ENCODE measurements at regions not wholly inside any gene's neighbourhood (a gene's known extent, or its start where the extent isn't known, plus 50 kb on each side); places are given as distances from the start of the nearest gene placed in this dataset.

- DNase-seq (ENCODE audit: low spot score in 2 of 2) = no peak
- no peaks in the 10 kb centered on the region for H3K27me3 ChIP-seq
- H3K9me3 ChIP-seq = no peaks in the 10 kb centered on the region
- no peaks in the 10 kb centered on the region for H3K4me1 ChIP-seq
- no peak overlapping the region for H3K4me3 ChIP-seq
- intact Hi-C loops (cut with DNase I; ENCODE audit: low total_unique reads) = loop anchor here (10.0 kb wide), 2 partner anchors 309 to 1739 kb away; no protein-coding TSS in a partner anchor
- no peak for TF ChIP-seq POLR2A (IDR thresholded peaks at IDR 0.05)
- no peak overlapping the region for H3K27ac ChIP-seq
- H3K36me3 ChIP-seq = no peaks in the 10 kb centered on the region
These were observed 184.5 kb upstream of the DNAJC19 start for GRCh38 chr3:181174022-181174421.

DNA sequence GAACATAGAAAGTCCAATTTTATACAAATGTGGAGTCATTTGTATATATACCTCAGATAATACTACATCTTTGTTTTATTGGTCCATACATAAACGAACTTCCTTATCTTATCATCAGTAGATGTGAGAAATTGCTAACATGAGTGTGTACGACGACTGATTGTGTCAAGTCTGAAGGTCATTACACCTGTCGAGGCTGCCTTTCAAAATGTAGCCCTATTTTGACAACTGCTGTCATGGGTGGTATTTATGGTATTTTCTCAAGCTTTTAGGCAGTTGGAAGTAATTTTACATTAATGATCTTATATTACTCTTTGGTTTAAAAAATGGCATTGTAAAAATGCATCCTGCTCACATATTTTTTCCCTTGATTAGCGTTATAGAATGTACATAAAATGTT, 183.7 kb upstream of the DNAJC19 start:
- Histone ChIP-seq H3K4me3 (no peak overlapping the region), H3K4me1 (no peaks in the 10 kb centered on the region), H3K36me3 (no peaks in the 10 kb centered on the region), H3K9me3 (no peaks in the 10 kb centered on the region), H3K27me3 (no peaks in the 10 kb centered on the region), H3K27ac (no peak overlapping the region)
- no peak for TF ChIP-seq POLR2A (IDR thresholded peaks at IDR 0.05)
- TF ChIP-seq POLR2AphosphoS5 (IDR thresholded peaks at IDR 0.05) = no peak
- TF ChIP-seq, protein P1, sequence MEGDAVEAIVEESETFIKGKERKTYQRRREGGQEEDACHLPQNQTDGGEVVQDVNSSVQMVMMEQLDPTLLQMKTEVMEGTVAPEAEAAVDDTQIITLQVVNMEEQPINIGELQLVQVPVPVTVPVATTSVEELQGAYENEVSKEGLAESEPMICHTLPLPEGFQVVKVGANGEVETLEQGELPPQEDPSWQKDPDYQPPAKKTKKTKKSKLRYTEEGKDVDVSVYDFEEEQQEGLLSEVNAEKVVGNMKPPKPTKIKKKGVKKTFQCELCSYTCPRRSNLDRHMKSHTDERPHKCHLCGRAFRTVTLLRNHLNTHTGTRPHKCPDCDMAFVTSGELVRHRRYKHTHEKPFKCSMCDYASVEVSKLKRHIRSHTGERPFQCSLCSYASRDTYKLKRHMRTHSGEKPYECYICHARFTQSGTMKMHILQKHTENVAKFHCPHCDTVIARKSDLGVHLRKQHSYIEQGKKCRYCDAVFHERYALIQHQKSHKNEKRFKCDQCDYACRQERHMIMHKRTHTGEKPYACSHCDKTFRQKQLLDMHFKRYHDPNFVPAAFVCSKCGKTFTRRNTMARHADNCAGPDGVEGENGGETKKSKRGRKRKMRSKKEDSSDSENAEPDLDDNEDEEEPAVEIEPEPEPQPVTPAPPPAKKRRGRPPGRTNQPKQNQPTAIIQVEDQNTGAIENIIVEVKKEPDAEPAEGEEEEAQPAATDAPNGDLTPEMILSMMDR (IDR thresholded peaks at IDR 0.05) = no peak
- DNase-seq (ENCODE audit: low spot score in 2 of 2) = no peak
- intact Hi-C loops (cut with DNase I; ENCODE audit: low total_unique reads) = loop anchor here (10.0 kb wide), 2 partner anchors 308 to 1738 kb away; no protein-coding TSS in a partner anchor

GRCh38 chr3:181134873-181135272, 145.3 kb upstream of the DNAJC19 start:
- Histone ChIP-seq H3K9me3 (no peaks in the 10 kb centered on the region), H3K4me3 (no peak overlapping the region), H3K36me3 (no peaks in the 10 kb centered on the region), H3K4me1 (no peaks in the 10 kb centered on the region), H3K27ac (no peak overlapping the region), H3K27me3 (no peaks in the 10 kb centered on the region)
- TF ChIP-seq, protein P1 (IDR thresholded peaks at IDR 0.05) = no peak
- no peak for TF ChIP-seq POLR2AphosphoS5 (IDR thresholded peaks at IDR 0.05)
- TF ChIP-seq POLR2A (IDR thresholded peaks at IDR 0.05) = no peak
- intact Hi-C loops (cut with DNase I; ENCODE audit: low total_unique reads) = no loop called here
- DNase-seq (ENCODE audit: low spot score in 2 of 2) = no peak

GRCh38 chr3:181133832-181134231, 144.3 kb upstream of the DNAJC19 start:
- Histone ChIP-seq H3K36me3 (no peaks in the 10 kb centered on the region), H3K4me3 (no peak overlapping the region), H3K27ac (no peak overlapping the region), H3K27me3 (no peaks in the 10 kb centered on the region), H3K9me3 (no peaks in the 10 kb centered on the region), H3K4me1 (no peaks in the 10 kb centered on the region)
- intact Hi-C loops (cut with DNase I; ENCODE audit: low total_unique reads) = no loop called here
- TF ChIP-seq POLR2A (IDR thresholded peaks at IDR 0.05) = no peak
- TF ChIP-seq, protein P1 (IDR thresholded peaks at IDR 0.05) = no peak
- TF ChIP-seq POLR2AphosphoS5 (IDR thresholded peaks at IDR 0.05) = no peak
- no peak for DNase-seq (ENCODE audit: low spot score in 2 of 2)

DNA sequence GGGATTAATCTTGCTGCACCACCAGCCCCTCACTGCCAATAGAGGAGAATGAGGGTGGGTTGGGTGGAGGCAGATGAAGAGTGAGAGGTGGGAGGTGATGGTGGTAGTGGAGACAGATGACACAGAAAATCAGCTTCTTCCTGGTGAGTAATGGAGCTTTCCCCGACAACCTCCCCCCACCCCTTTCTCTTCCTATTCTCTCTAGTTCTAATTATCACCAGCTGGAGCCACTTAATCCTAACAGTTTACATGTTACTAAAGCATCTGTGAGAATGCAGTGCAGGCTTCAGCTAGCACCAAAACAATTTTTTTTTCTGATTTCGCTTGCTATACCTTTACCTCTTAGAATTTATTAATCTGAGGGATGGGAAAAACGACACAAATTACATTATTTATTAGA, 116.1 kb upstream of the DNAJC19 start:
- no peak for TF ChIP-seq POLR2AphosphoS5 (IDR thresholded peaks at IDR 0.05)
- no peak for TF ChIP-seq POLR2A (IDR thresholded peaks at IDR 0.05)
- TF ChIP-seq, protein P1 (IDR thresholded peaks at IDR 0.05) = no peak
- H3K27me3 ChIP-seq = no peaks in the 10 kb centered on the region
- no peaks in the 10 kb centered on the region for H3K4me1 ChIP-seq
- no peaks in the 10 kb centered on the region for H3K9me3 ChIP-seq
- no peak for DNase-seq (ENCODE audit: low spot score in 2 of 2)
- intact Hi-C loops (cut with DNase I; ENCODE audit: low total_unique reads) = no loop called here
- H3K4me3 ChIP-seq = no peak overlapping the region
- H3K27ac ChIP-seq = no peak overlapping the region
- no peaks in the 10 kb centered on the region for H3K36me3 ChIP-seq

DNA sequence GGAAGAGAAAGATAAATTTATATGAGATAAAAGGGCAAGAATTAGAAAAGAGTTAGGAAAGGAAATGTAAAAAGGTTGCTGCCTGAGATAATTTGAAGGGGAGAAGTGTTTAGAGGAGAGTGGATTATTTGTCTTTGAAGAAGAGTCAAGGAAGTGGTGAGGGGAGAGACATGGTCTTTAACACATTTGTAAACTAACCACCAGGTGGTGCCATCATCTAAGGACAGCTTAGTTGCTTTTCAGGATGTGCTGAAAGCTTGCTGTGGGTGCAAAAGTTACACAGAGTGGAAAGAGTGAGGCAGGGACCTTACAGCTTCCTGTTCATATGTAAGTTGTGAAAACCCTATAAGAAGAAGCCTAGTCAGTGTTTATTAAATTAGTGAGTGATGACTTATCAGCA, 114.1 kb upstream of the DNAJC19 start:
- Histone ChIP-seq H3K36me3 (no peaks in the 10 kb centered on the region), H3K9me3 (no peaks in the 10 kb centered on the region), H3K27me3 (no peaks in the 10 kb centered on the region), H3K4me3 (no peak overlapping the region), H3K4me1 (no peaks in the 10 kb centered on the region), H3K27ac (no peak overlapping the region)
- intact Hi-C loops (cut with DNase I; ENCODE audit: low total_unique reads) = no loop called here
- TF ChIP-seq POLR2AphosphoS5 (IDR thresholded peaks at IDR 0.05) = no peak
- TF ChIP-seq POLR2A (IDR thresholded peaks at IDR 0.05) = no peak
- TF ChIP-seq, protein P1 (IDR thresholded peaks at IDR 0.05) = no peak
- no peak for DNase-seq (ENCODE audit: low spot score in 2 of 2)
